ENCODE measurements at regions not wholly inside any gene's neighbourhood (a gene's known extent, or its start where the extent isn't known, plus 50 kb on each side); places are given as distances from the start of the nearest gene placed in this dataset.

GRCh38 chr6:167506443-167507301 is 181.8 kb downstream of the TTLL2 start (continued):
- TF ChIP-seq ZNF780A (CRISPR knock-in tag; IDR thresholded peaks at IDR 0.05) (no peak), SPEN (CRISPR knock-in tag; IDR thresholded peaks at IDR 0.05; ENCODE audit: low read depth) (peak; percentile 60; the same call in 1 of the 2 replicates), HCFC1 (IDR thresholded peaks at IDR 0.05; ENCODE audit: low read depth, low read length) (no peak), HMGA1 (CRISPR knock-in tag; conservative IDR thresholded peaks at IDR 0.05) (no peak), HDAC6 (IDR thresholded peaks at IDR 0.05; ENCODE audit: low read depth, low read length) (no peak), ZSCAN12 (CRISPR knock-in tag; IDR thresholded peaks at IDR 0.05) (no peak), UBTF (CRISPR knock-in tag; IDR thresholded peaks at IDR 0.05) (peak; percentile 49; the same call in 1 of the 2 replicates), ZNF513 (CRISPR knock-in tag; conservative IDR thresholded peaks at IDR 0.05) (no peak), ZNF580 (CRISPR knock-in tag; IDR thresholded peaks at IDR 0.05; ENCODE audit: borderline replicate concordance, low read depth) (peak; percentile 60; the same call in 1 of the 2 replicates), THAP11 (CRISPR knock-in tag; IDR thresholded peaks at IDR 0.05) (peak; percentile 51; the same call in 1 of the 2 replicates), KDM4B (CRISPR knock-in tag; IDR thresholded peaks at IDR 0.05) (no peak), ZNF431 (CRISPR knock-in tag; IDR thresholded peaks at IDR 0.05; ENCODE audit: borderline replicate concordance, low read depth) (peak; percentile 63; the same call in 1 of the 2 replicates), BATF2 (CRISPR knock-in tag; IDR thresholded peaks at IDR 0.05) (no peak), ZNF33A (CRISPR knock-in tag; IDR thresholded peaks at IDR 0.05; ENCODE audit: borderline replicate concordance) (no peak), ASH2L (IDR thresholded peaks at IDR 0.05; ENCODE audit: insufficient read length, low read depth, low read length) (peak; percentile 76), ZNF124 (CRISPR knock-in tag; IDR thresholded peaks at IDR 0.05) (peak; percentile 90; the same call in 1 of the 2 replicates), ZHX1 (CRISPR knock-in tag; IDR thresholded peaks at IDR 0.05; ENCODE audit: low read depth) (no peak), SRF (IDR thresholded peaks at IDR 0.05; ENCODE audit: low read depth, low read length) (no peak), ZNF724P (CRISPR knock-in tag; IDR thresholded peaks at IDR 0.05; ENCODE audit: borderline replicate concordance) (no peak)
